ENCODE measurements at regions not wholly inside any gene's neighbourhood (a gene's known extent, or its start where the extent isn't known, plus 50 kb on each side); places are given as distances from the start of the nearest gene placed in this dataset.
A peak's percentile ranks its signal among the peaks of the same experiment; 100 is the strongest.

GRCh38 chr11:32172041-32172847, 81.4 kb downstream of the RCN1 start:
- H3K4me3 ChIP-seq (ENCODE audit: low read depth, low read length): no peak overlapping the region
- no peak for DNase-seq (ENCODE audit: low read depth)
- TF ChIP-seq, protein P1, sequence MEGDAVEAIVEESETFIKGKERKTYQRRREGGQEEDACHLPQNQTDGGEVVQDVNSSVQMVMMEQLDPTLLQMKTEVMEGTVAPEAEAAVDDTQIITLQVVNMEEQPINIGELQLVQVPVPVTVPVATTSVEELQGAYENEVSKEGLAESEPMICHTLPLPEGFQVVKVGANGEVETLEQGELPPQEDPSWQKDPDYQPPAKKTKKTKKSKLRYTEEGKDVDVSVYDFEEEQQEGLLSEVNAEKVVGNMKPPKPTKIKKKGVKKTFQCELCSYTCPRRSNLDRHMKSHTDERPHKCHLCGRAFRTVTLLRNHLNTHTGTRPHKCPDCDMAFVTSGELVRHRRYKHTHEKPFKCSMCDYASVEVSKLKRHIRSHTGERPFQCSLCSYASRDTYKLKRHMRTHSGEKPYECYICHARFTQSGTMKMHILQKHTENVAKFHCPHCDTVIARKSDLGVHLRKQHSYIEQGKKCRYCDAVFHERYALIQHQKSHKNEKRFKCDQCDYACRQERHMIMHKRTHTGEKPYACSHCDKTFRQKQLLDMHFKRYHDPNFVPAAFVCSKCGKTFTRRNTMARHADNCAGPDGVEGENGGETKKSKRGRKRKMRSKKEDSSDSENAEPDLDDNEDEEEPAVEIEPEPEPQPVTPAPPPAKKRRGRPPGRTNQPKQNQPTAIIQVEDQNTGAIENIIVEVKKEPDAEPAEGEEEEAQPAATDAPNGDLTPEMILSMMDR (IDR thresholded peaks at IDR 0.05; ENCODE audit: control insufficient read depth, extremely low read depth, insufficient read depth): no peak

- H3K4me3 ChIP-seq (ENCODE audit: low read depth, low read length): no peak overlapping the region
- TF ChIP-seq, protein P1 (IDR thresholded peaks at IDR 0.05; ENCODE audit: control insufficient read depth, extremely low read depth, insufficient read depth): peak; percentile 66
- peak; percentile 4 for DNase-seq (ENCODE audit: low read depth)
Measured at GRCh38 chr11:32172848-32173834, 82.3 kb downstream of the RCN1 start.

DNA sequence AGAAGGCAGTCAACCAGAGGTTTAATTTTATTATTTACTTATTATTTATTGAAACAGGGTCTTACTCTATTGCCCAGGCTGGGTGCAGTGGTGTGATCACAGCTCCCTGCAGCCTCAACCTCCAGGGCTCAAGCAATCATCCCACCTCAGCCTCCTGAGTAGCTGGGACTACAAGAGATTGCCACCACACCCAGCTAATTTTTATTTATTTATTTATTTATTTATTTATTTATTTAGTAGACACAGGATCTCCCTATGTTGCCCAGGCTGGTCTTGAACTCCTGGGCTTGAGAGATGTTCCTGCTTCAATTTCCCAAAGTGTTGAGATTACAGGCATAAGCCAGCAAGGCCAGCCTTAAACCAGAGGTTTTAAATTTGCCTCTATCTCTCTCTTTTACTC, 83.1 kb downstream of the RCN1 start:
- DNase-seq (ENCODE audit: low read depth): no peak
- TF ChIP-seq, protein P1 (IDR thresholded peaks at IDR 0.05; ENCODE audit: control insufficient read depth, extremely low read depth, insufficient read depth): no peak

DNA sequence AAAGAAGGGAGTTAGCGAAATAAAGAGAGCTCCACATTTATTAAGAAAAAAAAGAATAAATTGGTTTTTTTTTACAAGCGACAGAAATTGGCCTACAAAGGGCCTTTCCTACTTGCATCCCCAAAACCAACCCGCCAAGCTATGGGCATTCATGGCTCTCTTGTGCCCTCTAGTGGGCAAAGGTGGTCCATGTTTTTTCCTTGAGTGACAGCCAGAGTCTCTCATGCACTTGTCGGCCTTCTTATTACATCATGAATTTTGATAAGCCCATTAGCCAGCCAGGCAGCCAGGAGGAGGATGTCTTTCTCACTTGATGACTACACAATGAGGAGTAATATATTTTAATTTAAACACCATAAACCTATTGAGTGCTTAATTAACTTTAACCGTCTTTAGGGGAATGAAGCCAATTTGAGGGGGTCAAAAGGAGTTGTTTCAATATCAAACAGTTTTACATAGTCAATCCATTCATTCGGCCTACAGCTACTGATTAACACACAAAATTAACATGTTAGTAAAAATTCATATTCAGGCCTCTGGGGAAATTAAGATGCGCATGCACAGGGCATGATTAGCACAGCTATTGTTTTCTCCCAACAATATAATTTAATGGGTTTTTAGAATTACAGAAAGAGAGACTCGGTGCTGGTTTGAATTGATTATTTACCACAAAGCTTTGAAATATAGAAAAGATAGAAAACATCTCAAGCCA, 85.5 kb downstream of the RCN1 start:
- TF ChIP-seq, protein P1 (IDR thresholded peaks at IDR 0.05; ENCODE audit: control insufficient read depth, extremely low read depth, insufficient read depth): peak; percentile 93
- H3K4me3 ChIP-seq (ENCODE audit: low read depth, low read length): no peak overlapping the region
- peak; percentile 63 for DNase-seq (ENCODE audit: low read depth)

More for the DNA sequence above, 83.1 kb downstream of the RCN1 start:
- no peak overlapping the region for H3K4me3 ChIP-seq (ENCODE audit: low read depth, low read length)

DNA sequence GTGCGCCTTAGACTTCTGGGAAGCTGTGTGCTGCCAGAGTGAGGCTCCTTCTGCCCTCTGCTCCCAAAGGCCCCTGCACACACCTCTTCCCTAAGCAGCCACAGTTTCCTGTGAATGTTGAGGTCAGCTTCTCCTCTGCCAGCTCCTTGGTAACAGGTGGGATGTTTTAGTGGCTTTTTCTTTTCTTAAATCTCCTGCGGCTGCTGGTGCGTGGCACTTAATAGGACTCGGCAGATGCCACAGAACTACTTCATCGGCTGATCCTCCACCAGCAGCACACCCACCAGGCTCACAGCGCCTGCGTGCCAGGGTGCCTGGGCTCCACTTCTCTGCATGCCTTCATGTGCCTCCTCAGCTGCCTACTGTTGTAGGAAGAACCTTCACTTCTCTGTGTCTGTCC, 87.8 kb downstream of the RCN1 start:
- H3K4me3 ChIP-seq (ENCODE audit: low read depth, low read length): no peak overlapping the region
- TF ChIP-seq, protein P1 (IDR thresholded peaks at IDR 0.05; ENCODE audit: control insufficient read depth, extremely low read depth, insufficient read depth): no peak
- no peak for DNase-seq (ENCODE audit: low read depth)

GRCh38 chr11:32183512-32183911, 92.6 kb downstream of the RCN1 start:
- TF ChIP-seq, protein P1 (IDR thresholded peaks at IDR 0.05; ENCODE audit: control insufficient read depth, extremely low read depth, insufficient read depth): no peak
- DNase-seq (ENCODE audit: low read depth): no peak

More at GRCh38 chr11:32183512-32183911, 92.6 kb downstream of the RCN1 start:
- H3K4me3 ChIP-seq (ENCODE audit: low read depth, low read length): no peak overlapping the region
